Keratinocyte (primary cell): ENCODE measurements at regions not wholly inside any gene's neighbourhood (a gene's known extent, or its start where the extent isn't known, plus 50 kb on each side); places are given as distances from the start of the nearest gene placed in this dataset.

Source experiments
- DNase-seq: peaks from one replicate; pipeline ENCODE4 v3.0.0-alpha.2; 2011; ENCODE audit warnings: low read depth, missing footprints, low spot score
- FAIRE-seq: peaks from 2 replicates; lab custom pipeline; 2011; peaks lifted over from hg19 to GRCh38; lab: Jason Lieb, UNC
- H2AFZ ChIP-seq: 2 replicates; pipeline ENCODE4 v1.6.0; 2012; ENCODE audit warnings: low read length, control low read depth, inconsistent platforms; ENCODE audit not compliant: control insufficient read depth
- H3K27ac ChIP-seq: 2 replicates; pipeline ENCODE4 v1.5.1; 2011; ENCODE audit warnings: low read length; ENCODE audit not compliant: control insufficient read depth, insufficient read depth
- H3K27me3 ChIP-seq: 3 replicates; pipeline ENCODE4 v1.6.0; 2011; ENCODE audit warnings: low read length; ENCODE audit not compliant: control insufficient read depth, insufficient read depth; ENCODE audit errors: extremely low read depth
- H3K36me3 ChIP-seq, 2 experiments: 2 replicates in 1 of 2; 3 replicates in 1 of 2; pipeline ENCODE4 v1.5.1; 2011; ENCODE audit warnings: low read length in 2 of 2, mild to moderate bottlenecking in 1 of 2; ENCODE audit not compliant: control insufficient read depth in 2 of 2, insufficient read depth in 2 of 2; ENCODE audit errors: extremely low read depth in 1 of 2
- H3K4me1 ChIP-seq: 3 replicates; pipeline ENCODE4 v1.5.1; 2011; ENCODE audit warnings: low read length; ENCODE audit not compliant: control insufficient read depth, insufficient read depth; ENCODE audit errors: extremely low read depth
- H3K4me2 ChIP-seq: 3 replicates; pipeline ENCODE4 v1.6.0; 2011; ENCODE audit warnings: low read depth, low read length; ENCODE audit not compliant: control insufficient read depth, insufficient read depth; ENCODE audit errors: extremely low read depth
- H3K4me3 ChIP-seq, 3 experiments: fragments of 200-600 bp in 1 of 3; sonication (generic) in 1 of 3; 2 replicates in 2 of 3; 3 replicates in 1 of 3; pipeline ENCODE4 v1.5.1; 2011 to 2016; ENCODE audit warnings: low read length in 3 of 3, mild to moderate bottlenecking in 3 of 3, control low read depth in 2 of 3, inconsistent platforms in 1 of 3, low read depth in 1 of 3, mixed read lengths in 1 of 3, mixed run types in 1 of 3, moderate library complexity in 1 of 3; ENCODE audit not compliant: control insufficient read depth in 2 of 3, insufficient read depth in 2 of 3; ENCODE audit errors: extremely low read depth in 1 of 3
- H3K79me2 ChIP-seq: 2 replicates; pipeline ENCODE4 v1.6.0; 2012; ENCODE audit warnings: low read length; ENCODE audit not compliant: control insufficient read depth, insufficient read depth
- H3K9ac ChIP-seq: 3 replicates; pipeline ENCODE4 v1.6.0; 2011; ENCODE audit warnings: low read length; ENCODE audit not compliant: control insufficient read depth, insufficient read depth; ENCODE audit errors: extremely low read depth
- H3K9me1 ChIP-seq: 3 replicates; pipeline ENCODE4 v1.6.0; 2011; ENCODE audit warnings: low read length; ENCODE audit not compliant: control insufficient read depth, insufficient read depth; ENCODE audit errors: extremely low read depth
- H3K9me3 ChIP-seq: 2 replicates; pipeline ENCODE4 v1.5.1; 2012; ENCODE audit warnings: low read depth, low read length; ENCODE audit not compliant: control insufficient read depth
- H4K20me1 ChIP-seq: 3 replicates; pipeline ENCODE4 v1.6.0; 2011; ENCODE audit warnings: low read length; ENCODE audit not compliant: control insufficient read depth, insufficient read depth; ENCODE audit errors: extremely low read depth
- EZH2 ChIP-seq: IDR thresholded peaks from one replicate; pipeline ENCODE4 v1.6.1; 2012; ENCODE audit warnings: inconsistent platforms, mild to moderate bottlenecking, low read length, moderate library complexity
- dilution Hi-C: fragments of 300-500 bp; cut with MboI; formaldehyde crosslinking; loops from one replicate; pipeline ENCODE4 v1.7.0; 2020; ENCODE audit warnings: low sequenced_read_pairs; ENCODE audit not compliant: extremely low pct_ligation_motif_present
- TF ChIP-seq, protein P1 (sequence below), 3 experiments: IDR thresholded peaks in 1 of 3; conservative IDR thresholded peaks in 1 of 3; optimal IDR thresholded peaks in 1 of 3; 2 replicates in 2 of 3; 3 replicates in 1 of 3; pipeline versions ENCODE3 to v1.5.1; 2011; ENCODE audit warnings: low read length in 3 of 3, mild to moderate bottlenecking in 3 of 3, moderate library complexity in 2 of 3, control low read depth in 1 of 3, inconsistent platforms in 1 of 3; ENCODE audit not compliant: insufficient read depth in 2 of 3; ENCODE audit errors: extremely low read depth in 1 of 3

DNA sequence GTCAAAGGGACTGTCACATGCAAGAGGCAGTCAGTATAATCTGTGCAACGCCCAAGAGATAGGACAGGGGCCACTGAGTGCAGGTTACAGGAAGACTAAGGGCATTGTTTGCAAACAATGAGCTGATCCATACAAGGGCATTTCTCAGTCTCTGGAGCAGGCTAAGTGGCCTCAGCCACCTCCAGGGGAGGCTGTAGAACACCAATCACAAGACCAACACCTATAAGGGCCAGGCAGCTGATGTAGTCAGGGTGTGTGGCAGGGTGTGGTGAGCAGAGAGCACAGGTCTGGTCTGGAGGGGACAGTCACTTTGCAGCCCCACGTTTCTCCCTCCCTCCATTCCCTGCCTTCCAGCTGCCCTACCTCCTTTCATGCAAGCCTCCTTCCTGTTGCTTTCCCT lies 83.2 kb upstream of the ADRA1B start:
- Histone ChIP-seq H3K27ac (no peak overlapping the region), H3K4me3 (no peak overlapping the region), H3K36me3 (no peaks in the 10 kb centered on the region), H3K9me3 (no peaks in the 10 kb centered on the region), H3K9me1 (no peaks in the 10 kb centered on the region), H4K20me1 (no peaks in the 10 kb centered on the region), H2AFZ (no peak overlapping the region), H3K4me2 (no peak overlapping the region), H3K9ac (no peak overlapping the region), H3K79me2 (no peaks in the 10 kb centered on the region), H3K27me3 (no peaks in the 10 kb centered on the region), H3K4me1 (peaks cover 13% of the 10 kb centered on the region)
- DNase-seq (no peak), FAIRE-seq (no peak)
- dilution Hi-C loops = no loop called here
- TF ChIP-seq EZH2 = no peak
- TF ChIP-seq, protein P1, sequence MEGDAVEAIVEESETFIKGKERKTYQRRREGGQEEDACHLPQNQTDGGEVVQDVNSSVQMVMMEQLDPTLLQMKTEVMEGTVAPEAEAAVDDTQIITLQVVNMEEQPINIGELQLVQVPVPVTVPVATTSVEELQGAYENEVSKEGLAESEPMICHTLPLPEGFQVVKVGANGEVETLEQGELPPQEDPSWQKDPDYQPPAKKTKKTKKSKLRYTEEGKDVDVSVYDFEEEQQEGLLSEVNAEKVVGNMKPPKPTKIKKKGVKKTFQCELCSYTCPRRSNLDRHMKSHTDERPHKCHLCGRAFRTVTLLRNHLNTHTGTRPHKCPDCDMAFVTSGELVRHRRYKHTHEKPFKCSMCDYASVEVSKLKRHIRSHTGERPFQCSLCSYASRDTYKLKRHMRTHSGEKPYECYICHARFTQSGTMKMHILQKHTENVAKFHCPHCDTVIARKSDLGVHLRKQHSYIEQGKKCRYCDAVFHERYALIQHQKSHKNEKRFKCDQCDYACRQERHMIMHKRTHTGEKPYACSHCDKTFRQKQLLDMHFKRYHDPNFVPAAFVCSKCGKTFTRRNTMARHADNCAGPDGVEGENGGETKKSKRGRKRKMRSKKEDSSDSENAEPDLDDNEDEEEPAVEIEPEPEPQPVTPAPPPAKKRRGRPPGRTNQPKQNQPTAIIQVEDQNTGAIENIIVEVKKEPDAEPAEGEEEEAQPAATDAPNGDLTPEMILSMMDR (optimal IDR thresholded peaks at IDR 0.05 in 1 of 3, IDR thresholded peaks at IDR 0.05 in 1 of 3, conservative IDR thresholded peaks at IDR 0.05 in 1 of 3; ENCODE audit: extremely low read depth in 1 of 3, insufficient read depth in 2 of 3, low read length in 3 of 3) = peak in 2 of 3 experiments; percentile 8 to 42

DNA sequence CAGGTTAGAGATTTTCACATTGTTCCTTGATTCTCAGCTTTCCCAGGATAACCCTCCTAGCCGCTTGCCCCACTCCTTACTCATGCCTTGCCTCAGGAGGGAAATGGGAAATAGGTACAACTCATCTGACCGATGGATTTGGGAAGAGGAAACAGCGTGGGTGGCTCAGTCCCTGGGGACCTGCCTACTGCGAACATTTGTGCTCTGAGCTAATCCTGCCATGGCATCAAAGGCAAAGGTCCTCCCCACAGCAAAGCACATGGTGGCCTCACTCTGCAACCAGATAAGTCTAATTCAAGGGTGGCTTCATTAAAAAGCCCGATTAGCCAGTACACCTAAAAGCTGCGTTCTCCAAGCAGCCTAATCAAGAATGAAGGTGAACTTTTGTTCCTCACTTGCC lies 82.4 kb upstream of the ADRA1B start:
- Histone ChIP-seq H3K9me1 (no peaks in the 10 kb centered on the region), H3K9me3 (no peaks in the 10 kb centered on the region), H2AFZ (no peak overlapping the region), H3K27ac (no peak overlapping the region), H3K79me2 (no peaks in the 10 kb centered on the region), H3K27me3 (no peaks in the 10 kb centered on the region), H3K4me2 (no peak overlapping the region), H3K4me3 (no peak overlapping the region), H4K20me1 (no peaks in the 10 kb centered on the region), H3K4me1 (peaks cover 20% of the 10 kb centered on the region), H3K9ac (no peak overlapping the region), H3K36me3 (no peaks in the 10 kb centered on the region)
- dilution Hi-C loops = no loop called here
- FAIRE-seq (no peak), DNase-seq (no peak)
- TF ChIP-seq EZH2 = no peak
- TF ChIP-seq, protein P1 (optimal IDR thresholded peaks at IDR 0.05 in 1 of 3, IDR thresholded peaks at IDR 0.05 in 1 of 3, conservative IDR thresholded peaks at IDR 0.05 in 1 of 3; ENCODE audit: extremely low read depth in 1 of 3, insufficient read depth in 2 of 3, low read length in 3 of 3) = no peak
